Gastrocnemius medialis (tissue), 4 donors: ENCODE measurements at regions not wholly inside any gene's neighbourhood (a gene's known extent, or its start where the extent isn't known, plus 50 kb on each side); places are given as distances from the start of the nearest gene placed in this dataset.

Experiments
- POLR2A ChIP-seq, 2 donors: fragments of 450-650 bp; IDR thresholded peaks; one replicate each; pipeline ENCODE4 v1.6.1; 2017; ENCODE audit warnings: antibody characterized with exemption in 2 of 2, mild to moderate bottlenecking in 2 of 2, moderate library complexity in 2 of 2
- TF ChIP-seq, protein P1 (sequence below), 5 experiments: fragments of 450-650 bp in 3 of 5; fragments of 200-600 bp in 2 of 5; sonication (generic) in 2 of 5; IDR thresholded peaks in 4 of 5; conservative IDR thresholded peaks in 1 of 5; 1 replicate in 4 of 5; 2 replicates in 1 of 5; pipeline ENCODE4 v1.5.1; 2016 to 2019; ENCODE audit warnings: antibody characterized with exemption in 5 of 5, mild to moderate bottlenecking in 3 of 5, moderate library complexity in 3 of 5

DNA sequence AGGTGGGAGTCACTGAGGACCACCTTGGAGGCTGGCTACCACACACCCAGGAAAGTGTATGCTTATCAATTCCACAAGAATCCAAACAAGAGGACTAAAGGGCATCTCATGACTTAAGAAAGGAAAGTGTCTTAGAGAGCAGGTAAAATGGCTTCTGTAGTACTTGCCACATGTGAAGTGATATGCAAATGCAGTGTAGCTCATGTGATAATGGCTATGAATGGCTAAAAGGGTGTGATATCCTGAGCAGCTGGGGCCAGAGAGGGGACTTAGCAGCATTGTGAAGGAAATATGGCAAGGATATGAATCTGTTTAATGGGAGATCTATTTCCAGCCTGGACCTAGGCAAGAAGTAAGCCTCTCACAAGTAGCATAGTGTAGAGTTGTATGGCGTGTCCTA, 90.5 kb downstream of the BUB3 start:
- TF ChIP-seq, protein P1, sequence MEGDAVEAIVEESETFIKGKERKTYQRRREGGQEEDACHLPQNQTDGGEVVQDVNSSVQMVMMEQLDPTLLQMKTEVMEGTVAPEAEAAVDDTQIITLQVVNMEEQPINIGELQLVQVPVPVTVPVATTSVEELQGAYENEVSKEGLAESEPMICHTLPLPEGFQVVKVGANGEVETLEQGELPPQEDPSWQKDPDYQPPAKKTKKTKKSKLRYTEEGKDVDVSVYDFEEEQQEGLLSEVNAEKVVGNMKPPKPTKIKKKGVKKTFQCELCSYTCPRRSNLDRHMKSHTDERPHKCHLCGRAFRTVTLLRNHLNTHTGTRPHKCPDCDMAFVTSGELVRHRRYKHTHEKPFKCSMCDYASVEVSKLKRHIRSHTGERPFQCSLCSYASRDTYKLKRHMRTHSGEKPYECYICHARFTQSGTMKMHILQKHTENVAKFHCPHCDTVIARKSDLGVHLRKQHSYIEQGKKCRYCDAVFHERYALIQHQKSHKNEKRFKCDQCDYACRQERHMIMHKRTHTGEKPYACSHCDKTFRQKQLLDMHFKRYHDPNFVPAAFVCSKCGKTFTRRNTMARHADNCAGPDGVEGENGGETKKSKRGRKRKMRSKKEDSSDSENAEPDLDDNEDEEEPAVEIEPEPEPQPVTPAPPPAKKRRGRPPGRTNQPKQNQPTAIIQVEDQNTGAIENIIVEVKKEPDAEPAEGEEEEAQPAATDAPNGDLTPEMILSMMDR (IDR thresholded peaks at IDR 0.05 in 4 of 5, conservative IDR thresholded peaks at IDR 0.05 in 1 of 5) = no peak
- TF ChIP-seq POLR2A (IDR thresholded peaks at IDR 0.05) = no peak
